Vagina (tissue), 2 donors: ENCODE measurements at regions not wholly inside any gene's neighbourhood (a gene's known extent, or its start where the extent isn't known, plus 50 kb on each side); places are given as distances from the start of the nearest gene placed in this dataset.

Source experiments
- DNase-seq, 2 donors: peaks; one replicate each; pipeline ENCODE4 v3.0.0-alpha.2; 2017; ENCODE audit errors: extremely low spot score in 2 of 2
- H3K27ac ChIP-seq: fragments of 200-600 bp; sonication (generic); one replicate; pipeline ENCODE4 v1.5.1; 2019
- H3K27me3 ChIP-seq: fragments of 200-600 bp; sonication (generic); one replicate; pipeline ENCODE4 v1.5.1; 2019
- H3K36me3 ChIP-seq, 2 donors: fragments of 200-600 bp; sonication (generic); one replicate each; pipeline ENCODE4 v1.5.1; 2017 to 2019
- H3K4me1 ChIP-seq: fragments of 200-600 bp; sonication (generic); one replicate; pipeline ENCODE4 v1.5.1; 2019
- H3K4me3 ChIP-seq, 2 donors: fragments of 200-600 bp; sonication (generic); 1 replicate in 1 of 2; 2 replicates in 1 of 2; pipeline ENCODE4 v1.5.1; 2016 to 2019
- H3K9me3 ChIP-seq: fragments of 200-600 bp; sonication (generic); one replicate; pipeline ENCODE4 v1.5.1; 2019
- POLR2A ChIP-seq, 2 donors: fragments of 450-650 bp; IDR thresholded peaks; one replicate each; pipeline ENCODE4 v1.6.1; 2017; ENCODE audit warnings: antibody characterized with exemption in 2 of 2, mild to moderate bottlenecking in 2 of 2, moderate library complexity in 2 of 2
- POLR2AphosphoS5 ChIP-seq, 2 donors: sonication (generic); formaldehyde crosslinking; IDR thresholded peaks; one replicate each; pipeline ENCODE4 v1.9.0; 2017; ENCODE audit warnings: antibody characterized with exemption in 2 of 2, mild to moderate bottlenecking in 2 of 2, low read depth in 1 of 2; ENCODE audit not compliant: insufficient read depth in 1 of 2
- intact Hi-C: fragments of 100-400 bp; cut with DNase I; formaldehyde crosslinking; loops from one replicate; pipeline ENCODE4 v1.15.1; 2023
- TF ChIP-seq, protein P1 (sequence below), 3 experiments: fragments of 450-650 bp in 2 of 3; fragments of 200-600 bp in 1 of 3; sonication (generic) in 1 of 3; IDR thresholded peaks; one replicate each; pipeline ENCODE4 v1.5.1; 2017 to 2019; ENCODE audit warnings: antibody characterized with exemption in 3 of 3, mild to moderate bottlenecking in 2 of 3, moderate library complexity in 2 of 3

DNA sequence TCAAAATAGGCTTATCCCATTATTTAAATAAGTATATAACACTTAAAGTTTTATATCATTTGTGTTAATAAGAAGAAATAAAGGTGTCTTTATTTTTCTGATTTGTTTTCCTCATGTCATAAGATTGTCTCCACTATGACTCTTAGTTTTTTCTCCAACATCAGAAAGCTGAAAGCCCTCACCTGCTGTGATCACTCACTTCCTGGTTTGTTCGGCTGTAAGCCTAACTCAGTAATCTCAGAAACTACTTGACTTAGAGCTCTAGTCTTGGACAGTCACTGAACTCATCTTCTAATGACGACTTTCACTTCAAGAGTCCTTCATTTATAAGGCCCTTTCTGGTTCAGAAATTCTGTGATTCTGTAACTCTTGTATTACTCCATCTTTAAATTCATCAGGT is 311.0 kb downstream of the ZEB2 start:
- no peaks in the 10 kb centered on the region for H3K4me1 ChIP-seq
- no peaks in the 10 kb centered on the region for H3K36me3 ChIP-seq
- DNase-seq, result no peak
- no peak overlapping the region for H3K27ac ChIP-seq
- no peak overlapping the region for H3K4me3 ChIP-seq
- TF ChIP-seq, protein P1, sequence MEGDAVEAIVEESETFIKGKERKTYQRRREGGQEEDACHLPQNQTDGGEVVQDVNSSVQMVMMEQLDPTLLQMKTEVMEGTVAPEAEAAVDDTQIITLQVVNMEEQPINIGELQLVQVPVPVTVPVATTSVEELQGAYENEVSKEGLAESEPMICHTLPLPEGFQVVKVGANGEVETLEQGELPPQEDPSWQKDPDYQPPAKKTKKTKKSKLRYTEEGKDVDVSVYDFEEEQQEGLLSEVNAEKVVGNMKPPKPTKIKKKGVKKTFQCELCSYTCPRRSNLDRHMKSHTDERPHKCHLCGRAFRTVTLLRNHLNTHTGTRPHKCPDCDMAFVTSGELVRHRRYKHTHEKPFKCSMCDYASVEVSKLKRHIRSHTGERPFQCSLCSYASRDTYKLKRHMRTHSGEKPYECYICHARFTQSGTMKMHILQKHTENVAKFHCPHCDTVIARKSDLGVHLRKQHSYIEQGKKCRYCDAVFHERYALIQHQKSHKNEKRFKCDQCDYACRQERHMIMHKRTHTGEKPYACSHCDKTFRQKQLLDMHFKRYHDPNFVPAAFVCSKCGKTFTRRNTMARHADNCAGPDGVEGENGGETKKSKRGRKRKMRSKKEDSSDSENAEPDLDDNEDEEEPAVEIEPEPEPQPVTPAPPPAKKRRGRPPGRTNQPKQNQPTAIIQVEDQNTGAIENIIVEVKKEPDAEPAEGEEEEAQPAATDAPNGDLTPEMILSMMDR (IDR thresholded peaks at IDR 0.05), result no peak
- no peak for TF ChIP-seq POLR2AphosphoS5 (IDR thresholded peaks at IDR 0.05; ENCODE audit: insufficient read depth in 1 of 2, low read depth in 1 of 2)
- no peak for TF ChIP-seq POLR2A (IDR thresholded peaks at IDR 0.05)
- H3K27me3 ChIP-seq, result no peaks in the 10 kb centered on the region
- intact Hi-C loops, result no loop called here
- no peaks in the 10 kb centered on the region for H3K9me3 ChIP-seq

DNA sequence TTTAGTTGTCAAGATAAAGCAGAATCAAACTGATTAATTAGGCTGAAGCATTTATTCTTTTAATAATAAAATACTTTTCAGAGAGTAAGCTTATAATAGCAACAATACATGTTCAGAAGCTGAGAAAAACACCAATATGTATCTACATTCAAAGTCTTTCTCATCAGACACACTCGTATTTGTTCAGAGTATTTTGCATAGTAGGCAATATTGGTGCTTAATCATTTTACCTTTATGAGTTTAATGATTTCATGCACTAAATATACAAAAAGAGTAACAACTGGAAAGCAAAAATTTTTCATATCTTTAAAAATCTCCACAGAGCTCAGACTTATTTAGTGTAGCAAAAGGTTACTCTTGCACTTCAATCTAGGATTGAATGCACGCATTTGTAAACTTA is 313.9 kb downstream of the ZEB2 start:
- no peaks in the 10 kb centered on the region for H3K27me3 ChIP-seq
- no peaks in the 10 kb centered on the region for H3K4me1 ChIP-seq
- no peaks in the 10 kb centered on the region for H3K9me3 ChIP-seq
- H3K36me3 ChIP-seq, result no peaks in the 10 kb centered on the region
- H3K4me3 ChIP-seq, result no peak overlapping the region
- intact Hi-C loops, result no loop called here
- no peak overlapping the region for H3K27ac ChIP-seq
- no peak for DNase-seq
- TF ChIP-seq POLR2A (IDR thresholded peaks at IDR 0.05) (no peak), POLR2AphosphoS5 (IDR thresholded peaks at IDR 0.05; ENCODE audit: insufficient read depth in 1 of 2, low read depth in 1 of 2) (no peak)
- TF ChIP-seq, protein P1 (IDR thresholded peaks at IDR 0.05), result no peak

DNA sequence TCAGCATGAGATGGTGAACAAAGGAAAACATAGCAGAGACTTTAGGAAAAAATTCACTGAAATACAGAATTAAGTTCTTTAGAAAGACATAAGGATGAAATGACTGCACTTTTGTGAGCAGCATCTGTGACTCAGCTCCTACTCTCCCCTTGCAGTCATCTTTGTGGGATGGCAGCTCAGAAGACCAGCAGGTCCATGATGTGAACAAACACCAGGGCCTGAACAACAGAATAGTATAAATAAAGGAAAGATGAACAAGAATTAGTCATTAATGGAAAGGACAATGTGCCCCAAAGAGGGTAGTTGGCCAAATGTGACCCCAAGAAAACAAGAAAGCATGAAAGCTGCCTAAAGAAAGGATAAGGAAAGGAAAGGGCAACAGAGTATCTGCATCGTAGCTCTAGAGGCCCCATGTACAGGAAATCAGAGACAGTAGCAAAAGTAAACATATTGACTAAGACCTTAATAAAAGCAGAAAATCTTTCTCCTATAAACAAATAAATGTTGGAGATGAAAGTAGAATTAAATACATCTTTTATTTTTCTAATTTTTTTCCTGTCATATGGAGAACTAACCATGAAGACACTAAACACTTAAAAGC is 318.0 kb downstream of the ZEB2 start:
- Histone ChIP-seq H3K4me3 (no peak overlapping the region), H3K27ac (no peak overlapping the region), H3K36me3 (no peaks in the 10 kb centered on the region), H3K9me3 (no peaks in the 10 kb centered on the region), H3K27me3 (no peaks in the 10 kb centered on the region), H3K4me1 (no peaks in the 10 kb centered on the region)
- no peak for DNase-seq
- TF ChIP-seq, protein P1 (IDR thresholded peaks at IDR 0.05), result no peak
- TF ChIP-seq POLR2AphosphoS5 (IDR thresholded peaks at IDR 0.05; ENCODE audit: insufficient read depth in 1 of 2, low read depth in 1 of 2) (no peak), POLR2A (IDR thresholded peaks at IDR 0.05) (no peak)
- intact Hi-C loops, result no loop called here

DNA sequence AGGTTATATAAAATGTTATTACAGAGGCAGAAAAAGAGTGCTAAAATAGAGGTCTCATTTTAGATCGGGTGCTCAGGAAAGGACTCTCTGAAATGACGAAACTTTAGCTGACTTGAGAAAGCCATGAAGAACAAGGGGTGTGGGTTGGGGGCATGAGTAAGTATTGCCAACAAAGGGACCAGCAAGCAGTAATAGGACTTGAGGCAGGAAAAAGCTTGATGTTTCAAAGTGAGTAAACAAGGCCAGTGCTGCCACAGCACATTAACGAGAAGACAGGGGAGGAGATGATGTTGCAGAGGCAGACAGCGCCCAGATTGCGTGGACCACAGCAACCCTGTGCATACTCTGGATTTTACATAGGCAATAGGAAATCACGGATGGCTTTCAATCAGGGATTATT is 318.8 kb downstream of the ZEB2 start:
- no peaks in the 10 kb centered on the region for H3K27me3 ChIP-seq
- H3K36me3 ChIP-seq, result no peaks in the 10 kb centered on the region
- H3K27ac ChIP-seq, result no peak overlapping the region

DNA sequence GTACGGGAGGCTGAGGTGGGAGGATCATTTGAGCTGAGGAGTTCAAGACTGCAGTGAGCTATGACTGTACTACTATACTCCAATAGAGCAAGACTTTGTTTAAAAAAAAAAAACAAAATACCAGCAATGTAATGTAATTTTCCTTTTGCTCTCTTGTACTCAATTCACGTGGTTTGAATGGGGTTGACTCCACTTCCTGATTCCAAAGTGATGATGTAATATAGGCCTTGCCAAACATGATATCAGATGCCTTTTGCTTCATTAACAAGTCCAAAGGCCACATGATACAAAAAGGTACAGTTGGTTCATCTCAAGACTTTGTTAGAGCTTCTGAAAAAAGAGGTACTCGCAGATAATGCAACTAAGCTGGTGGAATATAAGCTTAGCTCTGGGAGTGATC is 321.8 kb downstream of the ZEB2 start:
- H3K36me3 ChIP-seq, result no peaks in the 10 kb centered on the region
- H3K27ac ChIP-seq, result no peak overlapping the region
- DNase-seq, result no peak
- intact Hi-C loops, result no loop called here
- H3K9me3 ChIP-seq, result no peaks in the 10 kb centered on the region
- H3K4me1 ChIP-seq, result no peaks in the 10 kb centered on the region
- no peak overlapping the region for H3K4me3 ChIP-seq
- TF ChIP-seq, protein P1 (IDR thresholded peaks at IDR 0.05), result no peak
- TF ChIP-seq POLR2A (IDR thresholded peaks at IDR 0.05), result no peak
- no peak for TF ChIP-seq POLR2AphosphoS5 (IDR thresholded peaks at IDR 0.05; ENCODE audit: insufficient read depth in 1 of 2, low read depth in 1 of 2)
- H3K27me3 ChIP-seq, result no peaks in the 10 kb centered on the region

More for the DNA sequence above, 318.8 kb downstream of the ZEB2 start:
- Histone ChIP-seq H3K4me1 (no peaks in the 10 kb centered on the region), H3K9me3 (no peaks in the 10 kb centered on the region), H3K4me3 (no peak overlapping the region)
- intact Hi-C loops, result no loop called here
- TF ChIP-seq, protein P1 (IDR thresholded peaks at IDR 0.05), result no peak
- TF ChIP-seq POLR2A (IDR thresholded peaks at IDR 0.05) (no peak), POLR2AphosphoS5 (IDR thresholded peaks at IDR 0.05; ENCODE audit: insufficient read depth in 1 of 2, low read depth in 1 of 2) (no peak)
- DNase-seq, result no peak
